ENCODE measurements at regions not wholly inside any gene's neighbourhood (a gene's known extent, or its start where the extent isn't known, plus 50 kb on each side); places are given as distances from the start of the nearest gene placed in this dataset.

DNA sequence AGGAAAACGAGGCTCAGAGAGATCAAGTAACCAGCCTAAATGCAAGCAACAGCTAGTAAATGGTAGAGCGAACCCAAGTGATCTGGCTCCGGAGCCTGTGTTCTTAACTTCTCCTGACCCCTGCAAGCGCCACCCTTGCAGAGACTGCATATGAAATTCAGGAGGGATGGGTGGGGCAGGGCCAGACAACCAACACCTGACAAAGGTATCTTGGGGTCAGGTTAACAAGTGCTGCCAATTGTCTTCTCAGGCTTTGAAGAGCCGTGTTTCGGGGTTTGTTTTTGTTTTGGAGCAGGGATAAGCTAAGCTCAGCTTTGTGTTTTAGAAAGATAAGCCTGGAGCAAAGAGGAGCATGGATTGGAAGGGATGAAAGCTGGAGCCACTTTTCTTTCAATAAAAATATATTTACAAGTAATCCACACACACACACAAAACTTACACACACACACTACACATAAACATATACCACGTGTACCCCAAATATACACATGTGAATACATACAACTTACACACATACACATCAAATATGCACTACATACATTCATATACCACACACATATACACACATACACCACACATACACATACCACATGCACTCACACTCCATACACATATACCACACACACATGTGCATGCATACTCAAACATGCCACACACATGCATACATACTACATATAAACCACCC lies 722.0 kb downstream of the DIAPH3 start:
- no peak for DNase-seq

- DNase-seq: no peak
Measured at GRCh38 chr13:59442461-59442860, 721.3 kb downstream of the DIAPH3 start.

DNA sequence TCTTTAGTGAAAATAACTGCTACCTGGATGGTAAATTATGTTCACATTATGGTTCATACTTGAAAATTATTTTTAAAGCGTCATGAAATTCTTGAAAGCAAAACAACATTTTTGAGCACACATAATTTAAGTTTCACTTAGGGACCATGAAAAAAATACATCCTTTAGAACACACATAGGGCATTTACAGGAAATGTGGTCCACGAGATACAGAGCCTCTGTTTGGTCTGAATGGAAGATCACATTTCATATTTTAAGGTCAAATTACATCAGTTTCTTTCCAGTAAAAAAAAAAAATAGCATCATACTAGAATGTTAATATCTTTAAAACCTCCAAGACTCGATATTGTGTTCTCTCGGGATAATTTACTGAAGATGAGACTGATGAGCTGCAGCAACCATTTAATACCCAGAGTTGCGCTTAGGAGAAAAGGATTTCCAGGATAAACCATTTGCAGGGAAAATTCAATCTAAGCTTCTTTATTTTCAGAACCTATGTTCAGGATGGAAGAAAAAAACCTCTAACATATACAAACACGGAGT lies 720.7 kb downstream of the DIAPH3 start:
- DNase-seq: peak; percentile 74

GRCh38 chr13:59444210-59444857 lies 719.4 kb downstream of the DIAPH3 start:
- peak; percentile 30 for DNase-seq

GRCh38 chr13:59445812-59446211 lies 717.9 kb downstream of the DIAPH3 start:
- DNase-seq: no peak

- DNase-seq: no peak
Measured at GRCh38 chr13:59446391-59446790, 717.3 kb downstream of the DIAPH3 start.

- no peak for DNase-seq
Measured at GRCh38 chr13:59447031-59447430, 716.7 kb downstream of the DIAPH3 start.

GRCh38 chr13:59447846-59448620 lies 715.7 kb downstream of the DIAPH3 start:
- no peak for DNase-seq

DNA sequence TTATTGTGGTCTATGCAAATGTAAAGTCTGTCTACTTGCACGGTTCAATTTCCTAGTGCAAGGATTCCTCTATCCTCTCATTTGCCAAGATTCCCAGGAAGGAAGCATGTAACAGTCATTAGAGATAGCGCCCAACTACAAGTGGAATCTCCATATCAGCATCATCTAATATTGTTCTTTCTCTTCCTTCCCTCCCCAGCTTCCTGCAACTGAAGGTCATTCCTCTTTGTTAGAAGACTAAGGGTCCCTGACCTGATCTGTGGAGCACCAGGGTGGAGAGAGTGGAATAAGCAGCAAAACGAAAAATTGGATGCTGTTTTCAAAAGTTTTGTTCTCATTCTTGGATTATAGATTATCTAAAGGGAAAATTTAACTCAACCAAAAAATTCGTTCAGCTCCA lies 714.0 kb downstream of the DIAPH3 start:
- DNase-seq: no peak

GRCh38 chr13:59450229-59450628 lies 713.5 kb downstream of the DIAPH3 start:
- DNase-seq: peak; percentile 89

DNA sequence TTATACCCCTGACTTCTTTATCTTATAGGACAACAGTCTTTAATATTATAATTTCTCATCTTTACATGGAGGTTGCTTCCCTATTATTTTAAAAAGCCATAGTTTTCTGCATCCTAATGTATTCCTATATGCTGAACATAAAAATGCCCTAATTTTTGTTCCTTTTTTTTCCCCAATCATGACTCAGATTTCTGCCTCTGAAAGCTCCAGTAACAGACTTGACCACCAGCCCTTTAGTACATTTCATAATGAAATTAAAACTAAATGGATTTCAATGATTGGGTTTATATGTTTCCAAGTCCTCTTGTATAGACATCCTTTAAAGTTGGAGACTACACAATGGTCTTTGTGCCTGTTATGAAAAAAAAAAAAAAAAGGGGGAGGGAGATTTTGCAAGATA lies 712.5 kb downstream of the DIAPH3 start:
- no peak for DNase-seq

DNA sequence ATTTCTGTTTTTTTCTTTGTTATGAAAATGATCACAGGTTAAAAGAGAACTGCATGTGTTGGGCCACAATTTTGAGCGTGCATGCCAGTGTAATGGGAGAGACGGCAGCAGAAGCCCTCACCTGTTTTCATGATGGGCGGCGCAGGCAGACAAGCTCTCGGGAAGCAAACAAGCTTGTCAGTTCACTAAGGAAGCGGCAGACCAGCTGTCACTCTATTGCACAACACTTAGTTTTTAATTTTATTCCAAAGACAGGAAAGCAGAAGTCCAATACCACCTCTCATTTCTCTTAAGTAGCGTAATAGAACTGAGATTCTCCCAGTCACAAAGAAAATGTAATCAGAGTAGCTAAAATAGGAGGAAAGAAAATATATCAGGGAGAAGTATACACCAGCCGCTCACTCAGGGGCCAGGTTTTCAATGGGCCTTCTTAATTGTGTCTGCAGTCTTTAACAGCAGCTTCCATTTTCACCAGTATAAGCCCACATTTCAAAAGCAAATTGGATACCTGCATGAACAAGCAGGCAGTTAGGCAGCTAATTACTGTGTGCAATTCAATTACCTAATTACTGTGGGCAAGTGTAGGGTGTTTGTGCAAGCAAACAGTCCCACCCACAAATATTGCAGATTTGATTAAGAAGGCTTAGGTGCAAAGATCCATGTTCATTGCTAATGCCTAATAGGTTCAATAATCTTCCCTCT lies 711.4 kb downstream of the DIAPH3 start:
- DNase-seq: peak; percentile 93

GRCh38 chr13:59458908-59459579 lies 704.7 kb downstream of the DIAPH3 start:
- peak; percentile 30 for DNase-seq

GRCh38 chr13:59459972-59460371 lies 703.8 kb downstream of the DIAPH3 start:
- DNase-seq: no peak

DNA sequence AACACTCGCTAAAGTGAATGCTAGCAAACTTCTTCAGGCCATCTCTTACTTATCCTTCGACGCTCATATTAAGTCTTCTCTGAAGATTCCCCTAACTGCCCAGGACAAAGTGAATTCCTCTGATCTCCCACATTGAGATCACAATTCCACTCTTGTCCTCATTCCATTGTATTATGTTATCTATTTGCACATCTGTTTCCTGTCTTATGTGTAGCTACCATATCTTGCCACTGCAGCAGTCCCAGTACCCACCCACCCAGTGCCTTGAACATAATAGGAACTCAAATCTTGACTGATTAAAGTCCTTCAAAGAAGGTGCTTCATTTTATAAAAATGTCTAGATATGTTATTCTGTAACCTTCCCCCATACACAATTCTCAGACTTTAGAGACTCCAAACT lies 702.3 kb downstream of the DIAPH3 start:
- no peak for DNase-seq

- DNase-seq: no peak
Measured at GRCh38 chr13:59463023-59463422, 700.7 kb downstream of the DIAPH3 start.

DNA sequence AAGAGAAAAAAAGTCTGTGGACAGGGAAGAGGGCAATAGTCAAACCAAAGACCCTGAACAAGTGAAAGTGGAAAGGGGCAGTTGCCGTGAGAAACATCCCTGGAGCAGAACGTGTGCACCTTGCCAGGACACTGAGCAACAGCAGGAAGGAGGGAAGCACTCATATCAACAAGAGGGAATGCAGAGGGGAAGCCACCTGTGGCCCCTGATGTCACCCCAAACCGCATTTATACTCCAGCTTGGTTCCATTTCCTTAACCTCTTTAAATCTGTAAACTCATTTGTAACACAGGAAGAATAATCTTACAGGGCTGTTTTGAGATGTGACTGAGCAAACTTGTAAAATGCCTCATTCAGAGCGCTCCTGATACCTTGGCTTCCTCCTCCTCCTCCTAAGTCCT lies 698.8 kb downstream of the DIAPH3 start:
- no peak for DNase-seq

DNA sequence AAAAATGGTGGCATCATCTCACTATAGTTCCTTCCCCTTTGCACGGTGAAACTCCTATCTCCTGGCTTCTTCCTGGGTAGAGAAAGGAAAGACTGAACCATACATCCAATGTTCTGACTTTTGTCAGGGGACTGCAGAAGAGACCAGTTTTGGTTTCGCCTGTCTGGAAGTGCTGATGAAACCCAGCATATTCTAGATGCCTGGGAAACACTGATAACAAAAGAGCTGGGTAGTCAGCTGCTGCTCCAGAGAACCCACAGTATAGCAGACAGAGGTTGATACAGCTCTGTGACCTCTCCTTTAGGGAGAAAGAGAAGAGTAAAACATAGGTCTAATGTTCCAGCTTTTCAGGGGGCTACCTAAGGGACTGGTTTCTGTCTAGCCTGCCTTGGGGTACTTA lies 695.3 kb downstream of the DIAPH3 start:
- DNase-seq: no peak

- no peak for DNase-seq
Measured at GRCh38 chr13:59471106-59471505, 692.6 kb downstream of the DIAPH3 start.

DNA sequence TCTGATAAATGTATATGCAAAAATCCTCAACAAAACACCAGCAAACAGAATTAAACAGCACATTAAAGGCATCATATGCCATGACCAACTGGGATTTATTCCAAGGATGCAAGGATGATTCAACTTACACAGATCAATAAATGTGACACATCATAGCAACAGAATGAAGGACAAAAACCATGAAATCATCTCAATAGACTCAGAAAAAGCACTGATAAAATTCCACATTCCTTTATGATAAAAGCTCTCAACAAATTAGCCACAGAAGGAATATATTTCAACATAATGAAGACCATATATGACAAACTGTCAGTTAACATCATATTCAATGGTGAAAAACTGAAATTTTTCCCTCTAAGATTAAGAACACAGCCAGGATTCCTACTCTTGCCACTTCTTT lies 691.6 kb downstream of the DIAPH3 start:
- no peak for DNase-seq

DNA sequence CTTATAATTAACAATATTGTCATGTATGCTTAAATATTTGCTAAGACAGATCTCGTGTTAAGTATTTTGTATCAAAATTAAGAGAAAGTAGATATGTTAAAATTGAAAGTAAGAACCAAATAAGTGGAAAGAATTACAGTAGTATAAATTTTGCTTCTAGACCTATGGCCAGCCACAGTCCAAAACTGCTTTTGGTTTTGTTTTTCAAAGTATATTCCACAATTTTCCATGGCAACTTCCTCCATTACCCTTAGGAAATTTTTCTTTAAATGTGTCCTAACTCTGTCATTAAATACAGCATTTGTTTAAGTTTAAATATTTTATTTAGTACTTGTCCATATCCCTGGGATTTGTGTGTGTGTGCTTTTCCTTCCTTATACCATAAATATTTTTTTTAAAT lies 689.0 kb downstream of the DIAPH3 start:
- DNase-seq: no peak

DNA sequence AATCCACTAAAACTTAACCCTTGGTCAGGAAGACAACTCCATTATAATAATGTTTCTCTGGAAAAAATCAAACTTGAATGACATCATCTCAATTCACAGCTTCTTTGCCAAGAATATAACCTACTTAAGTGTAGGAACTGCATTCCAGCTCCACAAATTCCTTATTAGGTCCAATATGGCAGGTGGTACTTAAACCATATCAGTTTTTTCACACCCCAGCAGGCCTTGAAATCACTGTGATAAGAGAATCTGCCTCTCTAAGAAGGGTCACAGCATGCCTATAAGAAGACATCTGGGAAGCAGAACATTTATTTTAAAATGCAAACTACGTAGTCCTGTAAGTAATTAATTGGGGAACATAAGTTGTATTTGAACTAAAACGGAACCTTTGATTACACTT lies 687.8 kb downstream of the DIAPH3 start:
- DNase-seq: peak; percentile 10

- no peak for DNase-seq
Measured at GRCh38 chr13:59476366-59476765, 687.4 kb downstream of the DIAPH3 start.

Data from NCI-H2171 (cell line).